A673 (cell line): ENCODE measurements at regions not wholly inside any gene's neighbourhood (a gene's known extent, or its start where the extent isn't known, plus 50 kb on each side); places are given as distances from the start of the nearest gene placed in this dataset.

Source experiments
- BruUV-seq: library from RNA; stranded (reverse); fragments of 400-500 nt; replicated peaks from 2 replicates; lab custom pipeline; 2021; lab: Mats Ljungman, UMichigan
- CTCF ChIA-PET: fragments of 300-600 bp; sonication (Branson Sonifier 250); formaldehyde crosslinking; loops from one replicate; lab custom pipeline; 2022; ENCODE audit warnings: antibody characterized with exemption; lab: Charles Lee
- POLR2A ChIA-PET: fragments of 300-600 bp; sonication (Branson Sonifier 250); formaldehyde crosslinking; loops from one replicate; lab custom pipeline; 2022; ENCODE audit warnings: antibody characterized with exemption; ENCODE audit not compliant: low non-redundant PET; lab: Charles Lee
- DNase-seq: peaks from one replicate; pipeline ENCODE4 v3.0.0-alpha.2; 2015; ENCODE audit warnings: low spot score
- H3K27ac ChIP-seq: fragments of 200-600 bp; sonication (generic); 2 replicates; pipeline ENCODE4 v1.5.1; 2016; ENCODE audit warnings: mixed run types, low read depth, mild to moderate bottlenecking, mixed read lengths, antibody characterized with exemption, low read length; ENCODE audit not compliant: poor library complexity, severe bottlenecking
- H3K27me3 ChIP-seq: fragments of 200-600 bp; sonication (generic); replicated peaks from 2 replicates; pipeline ENCODE4 v1.6.1; 2017; ENCODE audit warnings: mixed run types, low read depth, mild to moderate bottlenecking, mixed read lengths, antibody characterized with exemption, low read length; ENCODE audit not compliant: insufficient read depth, poor library complexity
- H3K36me3 ChIP-seq: fragments of 200-600 bp; sonication (generic); 2 replicates; pipeline ENCODE4 v1.6.1; 2016; ENCODE audit warnings: mixed run types, mild to moderate bottlenecking, mixed read lengths, antibody characterized with exemption, low read length; ENCODE audit not compliant: insufficient read depth, poor library complexity, severe bottlenecking
- H3K4me1 ChIP-seq: fragments of 200-600 bp; sonication (generic); 2 replicates; pipeline ENCODE4 v1.6.1; 2017; ENCODE audit warnings: mixed run types, mild to moderate bottlenecking, mixed read lengths, antibody characterized with exemption, low read length; ENCODE audit not compliant: insufficient read depth, poor library complexity, severe bottlenecking
- H3K4me3 ChIP-seq: fragments of 200-600 bp; sonication (generic); 2 replicates; pipeline ENCODE4 v1.5.1; 2016; ENCODE audit warnings: low read depth, mixed run types, mild to moderate bottlenecking, mixed read lengths, low read length; ENCODE audit not compliant: poor library complexity, severe bottlenecking
- H3K9me3 ChIP-seq: fragments of 200-600 bp; sonication (generic); 2 replicates; pipeline ENCODE4 v1.6.1; 2016; ENCODE audit warnings: mixed run types, low read depth, mild to moderate bottlenecking, mixed read lengths, antibody characterized with exemption, low read length; ENCODE audit not compliant: poor library complexity, severe bottlenecking
- EZH2 ChIP-seq: fragments of 200-600 bp; sonication (generic); IDR thresholded peaks from 2 replicates; pipeline ENCODE4 v1.6.1; 2017; ENCODE audit warnings: borderline replicate concordance, low read depth, mild to moderate bottlenecking, mixed read lengths, antibody characterized with exemption, low read length; ENCODE audit not compliant: poor library complexity, severe bottlenecking
- intact Hi-C: fragments of 100-400 bp; cut with micrococcal nuclease; formaldehyde crosslinking; loops from one replicate; pipeline ENCODE4 v1.10.0; 2022; ENCODE audit not compliant: unreplicated experiment
- TF ChIP-seq, protein P1 (sequence below): fragments of 300-800, 200-600 bp; sonication (generic); conservative IDR thresholded peaks from 2 replicates; pipeline ENCODE4 v1.5.1; 2017; ENCODE audit warnings: low read depth, mild to moderate bottlenecking, antibody characterized with exemption, low read length, moderate library complexity, mixed read lengths

DNA sequence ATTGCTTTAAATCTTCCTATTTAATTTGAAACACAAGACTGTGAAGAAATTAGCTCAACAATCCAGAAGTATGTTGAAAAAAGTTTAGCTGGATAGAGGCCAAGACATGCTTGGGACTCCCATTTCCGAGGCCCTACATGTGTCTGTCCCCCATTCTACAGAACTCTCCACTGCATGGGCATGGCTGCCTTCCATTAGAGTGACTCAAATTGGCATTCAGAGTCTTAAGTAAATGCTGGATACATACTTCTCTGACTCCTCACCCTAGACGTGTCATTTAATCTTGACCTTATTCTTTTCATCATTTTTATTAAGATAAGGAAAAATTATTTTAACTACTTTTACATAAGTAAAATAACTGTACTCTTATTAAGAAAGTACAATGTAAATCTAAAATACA lies 530.4 kb upstream of the CDH9 start:
- no peak for DNase-seq
- no peaks in the 10 kb centered on the region for H3K4me1 ChIP-seq
- H3K4me3 ChIP-seq = no peak overlapping the region
- ChIA-PET POLR2A (no interaction called here), CTCF (no interaction called here)
- no TSS peak for BruUV-seq
- H3K27me3 ChIP-seq = no peaks in the 10 kb centered on the region
- no peak for TF ChIP-seq EZH2
- TF ChIP-seq, protein P1, sequence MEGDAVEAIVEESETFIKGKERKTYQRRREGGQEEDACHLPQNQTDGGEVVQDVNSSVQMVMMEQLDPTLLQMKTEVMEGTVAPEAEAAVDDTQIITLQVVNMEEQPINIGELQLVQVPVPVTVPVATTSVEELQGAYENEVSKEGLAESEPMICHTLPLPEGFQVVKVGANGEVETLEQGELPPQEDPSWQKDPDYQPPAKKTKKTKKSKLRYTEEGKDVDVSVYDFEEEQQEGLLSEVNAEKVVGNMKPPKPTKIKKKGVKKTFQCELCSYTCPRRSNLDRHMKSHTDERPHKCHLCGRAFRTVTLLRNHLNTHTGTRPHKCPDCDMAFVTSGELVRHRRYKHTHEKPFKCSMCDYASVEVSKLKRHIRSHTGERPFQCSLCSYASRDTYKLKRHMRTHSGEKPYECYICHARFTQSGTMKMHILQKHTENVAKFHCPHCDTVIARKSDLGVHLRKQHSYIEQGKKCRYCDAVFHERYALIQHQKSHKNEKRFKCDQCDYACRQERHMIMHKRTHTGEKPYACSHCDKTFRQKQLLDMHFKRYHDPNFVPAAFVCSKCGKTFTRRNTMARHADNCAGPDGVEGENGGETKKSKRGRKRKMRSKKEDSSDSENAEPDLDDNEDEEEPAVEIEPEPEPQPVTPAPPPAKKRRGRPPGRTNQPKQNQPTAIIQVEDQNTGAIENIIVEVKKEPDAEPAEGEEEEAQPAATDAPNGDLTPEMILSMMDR = no peak
- H3K27ac ChIP-seq = no peak overlapping the region
- no peaks in the 10 kb centered on the region for H3K36me3 ChIP-seq
- no peaks in the 10 kb centered on the region for H3K9me3 ChIP-seq
- intact Hi-C loops = no loop called here

DNA sequence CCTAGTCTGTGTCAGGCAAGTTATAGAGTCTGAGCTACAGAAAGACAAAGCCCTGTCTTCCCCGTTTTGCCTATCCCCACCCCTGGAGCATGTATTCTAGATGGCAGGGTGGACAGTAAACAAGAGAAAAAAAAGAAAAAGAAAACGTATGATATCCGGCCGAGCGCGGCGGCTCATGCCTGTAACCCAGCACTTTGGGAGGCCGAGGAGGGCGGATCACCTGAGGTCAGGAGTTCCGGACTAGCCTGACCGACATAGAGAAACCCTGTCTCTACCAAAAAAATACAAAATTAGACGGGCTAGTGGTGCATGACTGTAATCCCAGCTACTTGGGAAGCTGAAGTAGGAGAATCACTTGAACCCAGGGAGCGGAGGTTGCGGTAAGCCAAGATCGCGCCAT lies 523.0 kb upstream of the CDH9 start:
- ChIA-PET CTCF (no interaction called here), POLR2A (no interaction called here)

GRCh38 chr5:27548484-27548883 lies 510.1 kb upstream of the CDH9 start:
- H3K4me1 ChIP-seq = no peaks in the 10 kb centered on the region
- POLR2A ChIA-PET = no interaction called here
- H3K27me3 ChIP-seq = no peaks in the 10 kb centered on the region
- H3K27ac ChIP-seq = no peak overlapping the region
- BruUV-seq = no TSS peak
- CTCF ChIA-PET = no interaction called here
- H3K4me3 ChIP-seq = no peak overlapping the region
- TF ChIP-seq, protein P1 = no peak
- TF ChIP-seq EZH2 = no peak
- intact Hi-C loops = no loop called here
- no peaks in the 10 kb centered on the region for H3K36me3 ChIP-seq
- no peaks in the 10 kb centered on the region for H3K9me3 ChIP-seq
- no peak for DNase-seq

More for the DNA sequence above, 523.0 kb upstream of the CDH9 start:
- no peak for DNase-seq
- intact Hi-C loops = no loop called here
- Histone ChIP-seq H3K27ac (no peak overlapping the region), H3K4me1 (no peaks in the 10 kb centered on the region), H3K9me3 (no peaks in the 10 kb centered on the region), H3K4me3 (no peak overlapping the region), H3K36me3 (no peaks in the 10 kb centered on the region), H3K27me3 (no peaks in the 10 kb centered on the region)
- TF ChIP-seq EZH2 = no peak
- TF ChIP-seq, protein P1 = no peak
- no TSS peak for BruUV-seq
